ENCODE measurements at regions not wholly inside any gene's neighbourhood (a gene's known extent, or its start where the extent isn't known, plus 50 kb on each side); places are given as distances from the start of the nearest gene placed in this dataset.

DNA sequence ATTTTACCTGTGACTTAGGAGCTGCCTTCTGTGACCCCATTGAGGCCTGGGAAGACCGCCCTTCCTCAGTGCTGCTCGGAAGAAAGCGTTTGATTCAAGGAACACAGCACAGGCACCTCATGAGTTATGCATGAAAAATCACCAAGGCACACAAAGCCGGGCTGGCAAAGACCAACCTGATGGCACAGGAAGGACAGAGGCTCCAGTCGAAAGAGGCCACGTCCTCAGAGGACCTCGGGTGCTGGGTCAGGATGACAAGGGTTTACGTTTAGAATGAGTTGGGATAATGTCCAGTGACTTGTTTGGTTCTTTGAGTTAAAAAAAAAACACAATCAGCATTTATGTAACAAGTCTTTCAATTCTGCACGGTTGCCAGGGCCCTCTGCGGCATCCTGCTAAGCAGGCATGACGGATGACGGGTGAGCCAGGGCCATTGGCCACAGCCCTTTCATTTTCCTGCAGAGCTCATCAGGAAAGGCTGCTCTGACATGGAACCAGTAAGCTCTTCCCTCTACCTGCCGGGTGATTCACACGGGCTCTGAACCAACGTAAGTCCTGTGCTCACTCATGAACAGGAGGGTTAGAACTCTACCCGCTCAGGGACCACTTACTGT lies 112.8 kb downstream of the DACT2 start:
- Histone ChIP-seq H3K36me3 (no peaks in the 10 kb centered on the region), H3K4me3 (no peak overlapping the region), H3K4me1 (ENCODE audit: control insufficient read depth in 1 of 2, low read depth in 2 of 2) (no peaks in the 10 kb centered on the region), H3K27ac (no peak overlapping the region), H3K9me3 (no peaks in the 10 kb centered on the region), H3K27me3 (replicated peaks; ENCODE audit: insufficient read depth) (no peaks in the 10 kb centered on the region)
- DNase-seq (ENCODE audit: low spot score) (no peak), ATAC-seq (ENCODE audit: insufficient number of reproducible peaks, low FRiP score, low read depth) (no peak)
- TF ChIP-seq, protein P1, sequence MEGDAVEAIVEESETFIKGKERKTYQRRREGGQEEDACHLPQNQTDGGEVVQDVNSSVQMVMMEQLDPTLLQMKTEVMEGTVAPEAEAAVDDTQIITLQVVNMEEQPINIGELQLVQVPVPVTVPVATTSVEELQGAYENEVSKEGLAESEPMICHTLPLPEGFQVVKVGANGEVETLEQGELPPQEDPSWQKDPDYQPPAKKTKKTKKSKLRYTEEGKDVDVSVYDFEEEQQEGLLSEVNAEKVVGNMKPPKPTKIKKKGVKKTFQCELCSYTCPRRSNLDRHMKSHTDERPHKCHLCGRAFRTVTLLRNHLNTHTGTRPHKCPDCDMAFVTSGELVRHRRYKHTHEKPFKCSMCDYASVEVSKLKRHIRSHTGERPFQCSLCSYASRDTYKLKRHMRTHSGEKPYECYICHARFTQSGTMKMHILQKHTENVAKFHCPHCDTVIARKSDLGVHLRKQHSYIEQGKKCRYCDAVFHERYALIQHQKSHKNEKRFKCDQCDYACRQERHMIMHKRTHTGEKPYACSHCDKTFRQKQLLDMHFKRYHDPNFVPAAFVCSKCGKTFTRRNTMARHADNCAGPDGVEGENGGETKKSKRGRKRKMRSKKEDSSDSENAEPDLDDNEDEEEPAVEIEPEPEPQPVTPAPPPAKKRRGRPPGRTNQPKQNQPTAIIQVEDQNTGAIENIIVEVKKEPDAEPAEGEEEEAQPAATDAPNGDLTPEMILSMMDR (IDR thresholded peaks at IDR 0.05), result no peak

DNA sequence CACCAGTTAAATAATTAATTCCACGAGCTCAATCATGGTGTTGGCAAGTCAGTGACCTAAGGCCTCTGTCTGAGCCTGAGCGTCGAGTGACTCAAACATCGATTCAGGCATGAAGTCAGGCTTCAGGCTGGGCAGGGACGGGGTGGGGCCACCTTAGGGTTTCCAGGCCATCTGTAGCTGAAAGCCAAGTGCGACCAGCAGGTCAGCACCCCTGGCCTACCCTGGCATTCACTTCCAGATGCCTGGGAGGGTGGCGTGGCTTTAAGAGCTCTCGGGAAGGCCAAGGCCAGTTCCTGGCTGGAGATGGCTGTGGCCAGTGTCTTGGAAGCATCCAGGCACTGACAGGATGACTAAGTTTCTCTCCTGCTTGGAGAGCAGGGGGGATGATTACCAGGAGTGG lies 113.4 kb downstream of the DACT2 start:
- Histone ChIP-seq H3K27ac (no peak overlapping the region), H3K4me1 (ENCODE audit: control insufficient read depth in 1 of 2, low read depth in 2 of 2) (no peaks in the 10 kb centered on the region), H3K9me3 (no peaks in the 10 kb centered on the region), H3K4me3 (no peak overlapping the region), H3K36me3 (no peaks in the 10 kb centered on the region), H3K27me3 (replicated peaks; ENCODE audit: insufficient read depth) (no peaks in the 10 kb centered on the region)
- TF ChIP-seq, protein P1 (IDR thresholded peaks at IDR 0.05), result no peak
- DNase-seq (ENCODE audit: low spot score) (no peak), ATAC-seq (ENCODE audit: insufficient number of reproducible peaks, low FRiP score, low read depth) (no peak)

DNA sequence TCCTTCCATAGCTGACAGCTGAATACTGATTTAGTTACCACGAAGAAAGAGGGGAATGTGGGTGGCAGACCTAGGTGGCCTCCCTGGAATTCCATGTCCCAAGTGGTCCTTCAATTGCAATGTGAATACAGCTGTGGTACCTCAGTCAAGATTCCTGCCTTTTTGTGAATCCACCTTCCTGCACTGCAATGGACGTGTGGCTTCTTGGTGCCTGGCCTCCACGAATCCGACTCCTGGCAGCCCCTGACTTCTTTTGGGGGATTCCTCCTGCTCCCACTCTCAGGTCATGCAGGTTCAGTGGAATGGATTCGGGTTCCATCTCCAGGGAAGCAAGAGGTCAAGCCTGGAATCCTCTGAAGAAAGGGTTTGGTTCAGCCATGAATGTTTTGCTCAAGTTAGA lies 117.8 kb downstream of the DACT2 start:
- TF ChIP-seq, protein P1 (IDR thresholded peaks at IDR 0.05), result no peak
- no peaks in the 10 kb centered on the region for H3K4me1 ChIP-seq (ENCODE audit: control insufficient read depth in 1 of 2, low read depth in 2 of 2)
- H3K4me3 ChIP-seq, result no peak overlapping the region
- H3K27ac ChIP-seq, result no peak overlapping the region
- H3K36me3 ChIP-seq, result no peaks in the 10 kb centered on the region
- ATAC-seq (ENCODE audit: insufficient number of reproducible peaks, low FRiP score, low read depth) (no peak), DNase-seq (ENCODE audit: low spot score) (no peak)
- H3K27me3 ChIP-seq (replicated peaks; ENCODE audit: insufficient read depth), result no peaks in the 10 kb centered on the region
- no peaks in the 10 kb centered on the region for H3K9me3 ChIP-seq

DNA sequence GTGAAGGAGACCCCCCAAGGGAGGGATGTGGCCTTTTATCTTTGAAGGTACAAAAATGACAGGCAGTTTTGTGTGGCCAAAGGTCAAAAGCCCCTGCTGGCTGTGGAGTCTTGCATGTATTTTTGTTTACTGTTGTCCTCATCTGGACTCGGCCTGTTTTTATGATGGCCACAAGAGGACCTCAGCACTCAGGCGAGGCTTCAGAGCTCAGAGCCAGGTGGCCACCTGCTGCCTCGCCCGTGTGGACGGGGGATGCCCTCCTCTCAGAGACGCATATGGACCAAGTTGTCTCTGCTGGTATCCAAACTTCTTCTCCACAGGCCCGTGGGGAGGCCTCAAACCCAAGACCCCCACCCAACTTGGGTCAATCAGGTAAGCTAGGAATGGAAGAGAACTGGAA lies 118.2 kb downstream of the DACT2 start:
- H3K27me3 ChIP-seq (replicated peaks; ENCODE audit: insufficient read depth), result no peaks in the 10 kb centered on the region
- H3K4me1 ChIP-seq (ENCODE audit: control insufficient read depth in 1 of 2, low read depth in 2 of 2), result no peaks in the 10 kb centered on the region

DNA sequence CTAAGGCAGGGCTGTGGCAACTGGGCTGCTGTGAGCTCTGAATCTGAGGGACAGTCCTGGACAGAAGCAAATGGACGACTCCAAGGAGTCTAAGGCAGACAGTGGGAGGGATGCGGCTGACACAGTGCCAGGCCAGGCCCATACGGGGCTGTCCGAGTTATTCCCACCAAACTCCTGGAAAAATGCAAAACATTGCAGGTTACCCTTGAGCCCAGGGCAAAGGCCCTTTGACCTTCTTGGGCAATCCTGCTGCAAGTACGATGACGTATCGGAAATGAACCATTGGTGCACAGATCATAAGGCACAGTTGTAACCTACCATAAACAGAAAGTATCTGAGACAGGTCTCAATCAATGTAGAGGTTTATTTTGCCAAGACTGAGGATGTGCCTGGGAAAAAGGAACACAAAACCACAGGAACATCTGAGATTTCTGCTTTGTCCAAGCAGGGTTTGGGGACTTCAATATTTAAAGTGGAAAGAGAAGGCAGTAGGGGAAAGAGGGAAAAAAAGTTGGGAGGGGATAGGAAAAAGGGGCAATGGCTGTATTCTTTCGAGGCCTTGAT lies 118.9 kb downstream of the DACT2 start:
- Histone ChIP-seq H3K36me3 (no peaks in the 10 kb centered on the region), H3K4me1 (ENCODE audit: control insufficient read depth in 1 of 2, low read depth in 2 of 2) (no peaks in the 10 kb centered on the region), H3K27ac (no peak overlapping the region), H3K4me3 (no peak overlapping the region), H3K9me3 (no peaks in the 10 kb centered on the region), H3K27me3 (replicated peaks; ENCODE audit: insufficient read depth) (no peaks in the 10 kb centered on the region)
- DNase-seq (ENCODE audit: low spot score) (no peak), ATAC-seq (ENCODE audit: insufficient number of reproducible peaks, low FRiP score, low read depth) (no peak)
- TF ChIP-seq, protein P1 (IDR thresholded peaks at IDR 0.05), result no peak

More for the DNA sequence above, 118.2 kb downstream of the DACT2 start:
- no peak overlapping the region for H3K27ac ChIP-seq
- no peak for ATAC-seq (ENCODE audit: insufficient number of reproducible peaks, low FRiP score, low read depth)
- H3K4me3 ChIP-seq, result no peak overlapping the region
- DNase-seq (ENCODE audit: low spot score), result no peak
- no peaks in the 10 kb centered on the region for H3K36me3 ChIP-seq
- TF ChIP-seq, protein P1 (IDR thresholded peaks at IDR 0.05), result no peak
- H3K9me3 ChIP-seq, result no peaks in the 10 kb centered on the region
